Astrocyte (in vitro differentiated cells and primary cell): ENCODE measurements at regions not wholly inside any gene's neighbourhood (a gene's known extent, or its start where the extent isn't known, plus 50 kb on each side); places are given as distances from the start of the nearest gene placed in this dataset.

Experiments used
- EZH2 ChIP-seq: IDR thresholded peaks from 2 replicates; pipeline ENCODE4 v1.6.1; 2012; ENCODE audit warnings: mild to moderate bottlenecking, low read length, inconsistent platforms; ENCODE audit not compliant: insufficient read depth
- TF ChIP-seq, protein P1 (sequence below): IDR thresholded peaks from 2 replicates; pipeline ENCODE4 v1.5.1; 2011; ENCODE audit warnings: low read depth, mild to moderate bottlenecking, inconsistent platforms, low read length, moderate library complexity; ENCODE audit not compliant: insufficient read depth

DNA sequence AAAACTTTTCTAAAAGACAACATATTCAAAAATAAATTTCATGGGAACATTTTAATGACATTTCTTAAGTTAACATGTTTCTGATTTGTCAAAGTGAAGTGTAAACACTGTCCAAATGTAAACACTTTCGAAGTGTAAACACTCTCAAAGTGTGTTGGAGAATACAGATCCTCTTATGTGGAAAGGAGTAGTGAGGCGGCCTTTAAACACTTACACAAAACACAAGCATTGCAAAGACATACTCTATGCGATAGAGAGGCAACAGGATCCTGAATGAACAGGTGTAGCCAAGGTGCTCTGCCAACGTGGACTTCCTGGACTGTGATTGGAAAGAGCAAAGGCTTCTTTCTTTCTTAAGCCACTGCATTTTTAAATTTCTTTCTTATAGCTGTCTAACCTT, 62.7 kb upstream of the PGM2 start:
- TF ChIP-seq, protein P1, sequence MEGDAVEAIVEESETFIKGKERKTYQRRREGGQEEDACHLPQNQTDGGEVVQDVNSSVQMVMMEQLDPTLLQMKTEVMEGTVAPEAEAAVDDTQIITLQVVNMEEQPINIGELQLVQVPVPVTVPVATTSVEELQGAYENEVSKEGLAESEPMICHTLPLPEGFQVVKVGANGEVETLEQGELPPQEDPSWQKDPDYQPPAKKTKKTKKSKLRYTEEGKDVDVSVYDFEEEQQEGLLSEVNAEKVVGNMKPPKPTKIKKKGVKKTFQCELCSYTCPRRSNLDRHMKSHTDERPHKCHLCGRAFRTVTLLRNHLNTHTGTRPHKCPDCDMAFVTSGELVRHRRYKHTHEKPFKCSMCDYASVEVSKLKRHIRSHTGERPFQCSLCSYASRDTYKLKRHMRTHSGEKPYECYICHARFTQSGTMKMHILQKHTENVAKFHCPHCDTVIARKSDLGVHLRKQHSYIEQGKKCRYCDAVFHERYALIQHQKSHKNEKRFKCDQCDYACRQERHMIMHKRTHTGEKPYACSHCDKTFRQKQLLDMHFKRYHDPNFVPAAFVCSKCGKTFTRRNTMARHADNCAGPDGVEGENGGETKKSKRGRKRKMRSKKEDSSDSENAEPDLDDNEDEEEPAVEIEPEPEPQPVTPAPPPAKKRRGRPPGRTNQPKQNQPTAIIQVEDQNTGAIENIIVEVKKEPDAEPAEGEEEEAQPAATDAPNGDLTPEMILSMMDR: no peak
- no peak for TF ChIP-seq EZH2
